ENCODE measurements at regions not wholly inside any gene's neighbourhood (a gene's known extent, or its start where the extent isn't known, plus 50 kb on each side); places are given as distances from the start of the nearest gene placed in this dataset.

GRCh38 chr4:18698119-18698883, 676.7 kb upstream of the LCORL start:
- TF ChIP-seq RARB (CRISPR knock-in tag; IDR thresholded peaks at IDR 0.05) = no peak
- no peak for TF ChIP-seq GLIS3 (CRISPR knock-in tag; IDR thresholded peaks at IDR 0.05)
- TF ChIP-seq ISL1 (CRISPR knock-in tag; IDR thresholded peaks at IDR 0.05) = no peak
- TF ChIP-seq ZFP3 (CRISPR knock-in tag; IDR thresholded peaks at IDR 0.05) = no peak
- TF ChIP-seq, protein P1, sequence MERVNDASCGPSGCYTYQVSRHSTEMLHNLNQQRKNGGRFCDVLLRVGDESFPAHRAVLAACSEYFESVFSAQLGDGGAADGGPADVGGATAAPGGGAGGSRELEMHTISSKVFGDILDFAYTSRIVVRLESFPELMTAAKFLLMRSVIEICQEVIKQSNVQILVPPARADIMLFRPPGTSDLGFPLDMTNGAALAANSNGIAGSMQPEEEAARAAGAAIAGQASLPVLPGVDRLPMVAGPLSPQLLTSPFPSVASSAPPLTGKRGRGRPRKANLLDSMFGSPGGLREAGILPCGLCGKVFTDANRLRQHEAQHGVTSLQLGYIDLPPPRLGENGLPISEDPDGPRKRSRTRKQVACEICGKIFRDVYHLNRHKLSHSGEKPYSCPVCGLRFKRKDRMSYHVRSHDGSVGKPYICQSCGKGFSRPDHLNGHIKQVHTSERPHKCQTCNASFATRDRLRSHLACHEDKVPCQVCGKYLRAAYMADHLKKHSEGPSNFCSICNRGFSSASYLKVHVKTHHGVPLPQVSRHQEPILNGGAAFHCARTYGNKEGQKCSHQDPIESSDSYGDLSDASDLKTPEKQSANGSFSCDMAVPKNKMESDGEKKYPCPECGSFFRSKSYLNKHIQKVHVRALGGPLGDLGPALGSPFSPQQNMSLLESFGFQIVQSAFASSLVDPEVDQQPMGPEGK (CRISPR knock-in tag; IDR thresholded peaks at IDR 0.05; ENCODE audit: borderline replicate concordance) = no peak
- TF ChIP-seq, protein P2, sequence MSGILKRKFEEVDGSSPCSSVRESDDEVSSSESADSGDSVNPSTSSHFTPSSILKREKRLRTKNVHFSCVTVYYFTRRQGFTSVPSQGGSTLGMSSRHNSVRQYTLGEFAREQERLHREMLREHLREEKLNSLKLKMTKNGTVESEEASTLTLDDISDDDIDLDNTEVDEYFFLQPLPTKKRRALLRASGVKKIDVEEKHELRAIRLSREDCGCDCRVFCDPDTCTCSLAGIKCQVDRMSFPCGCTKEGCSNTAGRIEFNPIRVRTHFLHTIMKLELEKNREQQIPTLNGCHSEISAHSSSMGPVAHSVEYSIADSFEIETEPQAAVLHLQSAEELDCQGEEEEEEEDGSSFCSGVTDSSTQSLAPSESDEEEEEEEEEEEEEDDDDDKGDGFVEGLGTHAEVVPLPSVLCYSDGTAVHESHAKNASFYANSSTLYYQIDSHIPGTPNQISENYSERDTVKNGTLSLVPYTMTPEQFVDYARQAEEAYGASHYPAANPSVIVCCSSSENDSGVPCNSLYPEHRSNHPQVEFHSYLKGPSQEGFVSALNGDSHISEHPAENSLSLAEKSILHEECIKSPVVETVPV (CRISPR knock-in tag; IDR thresholded peaks at IDR 0.05) = no peak
- TF ChIP-seq CREB5 (CRISPR knock-in tag; IDR thresholded peaks at IDR 0.05; ENCODE audit: low read depth) = no peak
- TF ChIP-seq ZFP30 (CRISPR knock-in tag; IDR thresholded peaks at IDR 0.05) = no peak
- no peak for TF ChIP-seq BACH2 (CRISPR knock-in tag; IDR thresholded peaks at IDR 0.05; ENCODE audit: borderline replicate concordance)

Measured in SK-N-SH treated with all-trans-retinoic acid at 6 μM for 48 hours (cell line).